WI38 (cell line): ENCODE measurements at regions not wholly inside any gene's neighbourhood (a gene's known extent, or its start where the extent isn't known, plus 50 kb on each side); places are given as distances from the start of the nearest gene placed in this dataset.

Experiments
- H3K4me3 ChIP-seq: 2 replicates; pipeline ENCODE4 v1.5.1; 2011; ENCODE audit warnings: low read depth, mild to moderate bottlenecking, control low read depth, low read length
- TF ChIP-seq, protein P1 (sequence below): IDR thresholded peaks from 2 replicates; pipeline ENCODE4 v1.5.1; 2012; ENCODE audit warnings: low read depth, mild to moderate bottlenecking, control low read depth, low read length

- no peak overlapping the region for H3K4me3 ChIP-seq
- TF ChIP-seq, protein P1, sequence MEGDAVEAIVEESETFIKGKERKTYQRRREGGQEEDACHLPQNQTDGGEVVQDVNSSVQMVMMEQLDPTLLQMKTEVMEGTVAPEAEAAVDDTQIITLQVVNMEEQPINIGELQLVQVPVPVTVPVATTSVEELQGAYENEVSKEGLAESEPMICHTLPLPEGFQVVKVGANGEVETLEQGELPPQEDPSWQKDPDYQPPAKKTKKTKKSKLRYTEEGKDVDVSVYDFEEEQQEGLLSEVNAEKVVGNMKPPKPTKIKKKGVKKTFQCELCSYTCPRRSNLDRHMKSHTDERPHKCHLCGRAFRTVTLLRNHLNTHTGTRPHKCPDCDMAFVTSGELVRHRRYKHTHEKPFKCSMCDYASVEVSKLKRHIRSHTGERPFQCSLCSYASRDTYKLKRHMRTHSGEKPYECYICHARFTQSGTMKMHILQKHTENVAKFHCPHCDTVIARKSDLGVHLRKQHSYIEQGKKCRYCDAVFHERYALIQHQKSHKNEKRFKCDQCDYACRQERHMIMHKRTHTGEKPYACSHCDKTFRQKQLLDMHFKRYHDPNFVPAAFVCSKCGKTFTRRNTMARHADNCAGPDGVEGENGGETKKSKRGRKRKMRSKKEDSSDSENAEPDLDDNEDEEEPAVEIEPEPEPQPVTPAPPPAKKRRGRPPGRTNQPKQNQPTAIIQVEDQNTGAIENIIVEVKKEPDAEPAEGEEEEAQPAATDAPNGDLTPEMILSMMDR, result no peak
These were observed 73.8 kb downstream of the CBLN2 start for GRCh38 chr18:72470391-72470790.

- no peak overlapping the region for H3K4me3 ChIP-seq
- TF ChIP-seq, protein P1, result no peak
These were observed 76.0 kb downstream of the CBLN2 start for GRCh38 chr18:72468021-72468710.

- TF ChIP-seq, protein P1, result no peak
- no peak overlapping the region for H3K4me3 ChIP-seq
These were observed 83.9 kb downstream of the CBLN2 start for GRCh38 chr18:72460210-72460680.

DNA sequence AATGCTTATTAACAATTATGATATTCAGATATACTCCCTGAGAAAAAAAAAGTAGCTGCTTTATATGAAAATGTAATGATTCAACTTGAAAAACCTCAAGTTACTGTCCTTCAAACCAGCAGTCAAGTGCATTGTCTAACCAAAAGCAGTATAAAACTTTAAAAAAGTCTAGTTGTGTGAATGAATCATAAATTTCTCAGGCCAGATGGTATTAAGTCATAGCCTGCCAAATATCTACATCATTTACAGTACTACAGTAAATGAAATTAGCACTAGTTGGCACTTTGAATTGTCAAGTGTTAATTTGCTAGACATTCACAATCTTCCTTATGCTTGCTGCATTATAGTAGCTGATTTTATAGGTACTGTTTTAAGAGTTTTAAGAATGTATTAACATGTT, 85.9 kb downstream of the CBLN2 start:
- TF ChIP-seq, protein P1, result no peak
- no peak overlapping the region for H3K4me3 ChIP-seq

DNA sequence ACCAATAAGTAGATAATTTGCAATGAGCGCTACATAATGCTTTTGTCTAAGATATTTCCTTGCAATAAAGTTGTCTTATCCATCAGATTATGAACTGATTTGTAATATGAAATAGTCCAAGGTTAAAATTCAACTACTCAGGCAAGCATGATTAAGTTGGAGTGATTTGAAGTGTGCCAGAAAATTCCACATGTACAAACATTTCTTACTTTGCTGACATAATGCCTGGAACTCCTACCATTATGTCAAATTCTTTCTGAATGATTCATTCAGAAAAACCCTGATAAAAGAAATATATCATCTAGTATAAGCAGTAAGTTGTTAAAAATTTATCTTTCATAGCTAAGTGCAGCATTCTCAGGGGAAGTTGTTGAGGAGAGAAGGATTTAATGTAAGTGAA, 87.3 kb downstream of the CBLN2 start:
- H3K4me3 ChIP-seq, result no peak overlapping the region
- TF ChIP-seq, protein P1, result no peak

GRCh38 chr18:72452328-72452727, 91.8 kb downstream of the CBLN2 start:
- TF ChIP-seq, protein P1, result no peak
- no peak overlapping the region for H3K4me3 ChIP-seq

GRCh38 chr18:72444798-72445155, 99.4 kb downstream of the CBLN2 start:
- TF ChIP-seq, protein P1, result no peak
- no peak overlapping the region for H3K4me3 ChIP-seq
